Stimulated activated memory B cell treated with anti-CD40 and anti-IgM and Interleukin-4, amounts not matched to agents 10 μg/mL and 1 μg/mL and 100 μg/mL, for 72 hours (primary cell): ENCODE measurements at regions not wholly inside any gene's neighbourhood (a gene's known extent, or its start where the extent isn't known, plus 50 kb on each side); places are given as distances from the start of the nearest gene placed in this dataset.

Experiments
- ATAC-seq: fragments of 150-1000 bp; cut with Tn5 transposase; 2 replicates; pipeline ENCODE4 v1.10.0; 2021
- H3K27ac Mint-ChIP-seq: one replicate; pipeline ENCODE4 v1.8.0; 2022; ENCODE audit warnings: mild to moderate bottlenecking, mixed read lengths
- H3K27me3 Mint-ChIP-seq: one replicate; pipeline ENCODE4 v1.8.0; 2022; ENCODE audit warnings: mixed read lengths
- H3K36me3 Mint-ChIP-seq: one replicate; pipeline ENCODE4 v1.8.0; 2022; ENCODE audit warnings: mixed read lengths
- H3K4me1 Mint-ChIP-seq: one replicate; pipeline ENCODE4 v1.8.0; 2022; ENCODE audit warnings: mixed read lengths
- H3K4me3 Mint-ChIP-seq: one replicate; pipeline ENCODE4 v1.8.0; 2022; ENCODE audit warnings: mild to moderate bottlenecking, moderate library complexity, mixed read lengths
- H3K9me3 Mint-ChIP-seq: one replicate; pipeline ENCODE4 v1.8.0; 2022; ENCODE audit warnings: mixed read lengths

DNA sequence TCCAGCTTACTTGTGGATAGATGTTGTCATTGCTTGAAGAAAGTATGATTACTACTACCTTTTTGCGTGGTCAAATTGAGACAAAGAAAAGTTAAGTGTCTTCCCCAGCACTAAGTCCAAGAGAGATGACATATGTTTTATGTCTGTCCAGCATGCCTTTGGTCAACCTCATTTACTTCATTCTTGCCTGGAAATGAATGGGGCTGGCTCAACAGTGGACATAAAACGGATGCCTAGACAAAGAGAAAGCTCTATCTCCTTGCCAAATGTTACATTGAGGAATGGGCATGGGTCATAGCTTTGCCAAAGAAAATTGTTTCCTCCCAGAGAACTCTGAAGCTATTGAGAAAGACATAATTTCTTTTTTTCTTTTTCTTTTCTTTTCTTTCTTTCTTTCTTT is 82.4 kb upstream of the PLPPR4 start:
- H3K27ac Mint-ChIP-seq, result no peak overlapping the region
- H3K4me3 Mint-ChIP-seq, result no peak overlapping the region
- no peak for ATAC-seq
- H3K9me3 Mint-ChIP-seq, result no peaks in the 10 kb centered on the region
- no peaks in the 10 kb centered on the region for H3K27me3 Mint-ChIP-seq
- H3K36me3 Mint-ChIP-seq, result no peaks in the 10 kb centered on the region
- no peaks in the 10 kb centered on the region for H3K4me1 Mint-ChIP-seq

DNA sequence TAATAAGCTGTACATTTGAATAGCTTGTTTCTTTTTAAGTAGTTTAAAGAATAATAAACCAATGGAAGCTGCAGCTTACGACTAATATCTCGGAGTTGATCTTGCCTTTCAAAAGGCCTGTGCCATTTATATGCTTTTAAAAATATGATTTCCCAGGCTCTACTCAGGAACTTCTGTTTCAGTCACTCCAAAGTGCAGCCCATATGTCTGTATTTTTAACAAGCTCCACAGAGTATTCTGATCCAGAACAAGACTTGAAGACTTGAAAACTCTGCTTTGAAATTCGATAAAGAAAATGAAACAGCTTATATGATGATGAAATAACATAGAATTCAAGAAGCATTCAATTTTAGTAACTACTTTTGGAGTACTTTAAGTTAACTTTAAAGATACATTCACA is 79.1 kb upstream of the PLPPR4 start:
- no peak for ATAC-seq
- Mint-ChIP-seq H3K27ac (no peak overlapping the region), H3K9me3 (no peaks in the 10 kb centered on the region), H3K27me3 (peaks cover 9% of the 10 kb centered on the region), H3K4me1 (no peaks in the 10 kb centered on the region), H3K36me3 (no peaks in the 10 kb centered on the region), H3K4me3 (no peak overlapping the region)

- Mint-ChIP-seq H3K27me3 (peaks cover 27% of the 10 kb centered on the region), H3K4me1 (no peaks in the 10 kb centered on the region), H3K27ac (no peak overlapping the region), H3K4me3 (no peak overlapping the region), H3K9me3 (peaks cover 3% of the 10 kb centered on the region), H3K36me3 (no peaks in the 10 kb centered on the region)
- no peak for ATAC-seq
Observed at GRCh38 chr1:99193431-99193830, 70.9 kb upstream of the PLPPR4 start.

DNA sequence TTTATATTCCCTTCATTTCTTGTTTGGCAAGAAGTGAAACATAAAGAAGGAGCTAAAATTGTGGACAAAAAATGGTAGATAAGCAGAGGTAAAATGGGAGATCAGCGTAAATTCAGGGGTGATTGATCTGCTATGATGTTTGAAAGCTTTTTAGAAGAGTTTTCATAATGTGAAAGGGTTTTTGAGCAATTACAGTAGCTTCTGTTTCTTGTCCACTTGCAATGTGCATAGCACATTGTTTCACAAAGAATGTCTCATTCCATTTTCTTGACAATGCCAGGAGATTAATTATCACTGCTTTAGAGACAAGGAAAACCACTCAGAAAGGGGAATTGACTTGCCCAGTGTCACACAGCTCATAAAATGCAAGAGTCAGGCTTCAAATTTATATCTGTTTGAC is 65.9 kb upstream of the PLPPR4 start:
- Mint-ChIP-seq H3K4me1 (no peaks in the 10 kb centered on the region), H3K27me3 (no peaks in the 10 kb centered on the region), H3K9me3 (no peaks in the 10 kb centered on the region), H3K4me3 (no peak overlapping the region), H3K27ac (no peak overlapping the region), H3K36me3 (no peaks in the 10 kb centered on the region)
- ATAC-seq, result no peak

DNA sequence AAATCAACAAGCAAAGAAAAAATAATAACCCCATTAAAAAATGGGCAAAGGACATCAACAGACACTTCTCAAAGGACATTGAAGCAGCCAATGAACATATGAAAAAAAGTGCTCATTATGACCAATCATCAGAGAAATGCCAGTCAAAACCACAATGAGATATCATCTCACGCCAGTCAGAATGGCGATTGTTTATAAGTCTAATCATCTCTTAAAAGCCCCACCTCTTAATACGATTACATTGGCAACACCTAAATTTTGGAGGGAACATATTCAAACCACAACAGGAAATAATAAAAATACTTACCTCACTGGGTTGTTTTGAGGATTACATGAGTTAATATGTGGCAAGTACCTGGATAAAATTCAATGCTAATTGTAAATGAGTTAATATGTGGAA is 57.1 kb upstream of the PLPPR4 start:
- Mint-ChIP-seq H3K27me3 (no peaks in the 10 kb centered on the region), H3K9me3 (no peaks in the 10 kb centered on the region)

More for the DNA sequence above, 57.1 kb upstream of the PLPPR4 start:
- no peak overlapping the region for H3K27ac Mint-ChIP-seq
- H3K4me1 Mint-ChIP-seq, result no peaks in the 10 kb centered on the region
- H3K4me3 Mint-ChIP-seq, result no peak overlapping the region
- H3K36me3 Mint-ChIP-seq, result no peaks in the 10 kb centered on the region
- no peak for ATAC-seq
